ENCODE measurements at regions not wholly inside any gene's neighbourhood (a gene's known extent, or its start where the extent isn't known, plus 50 kb on each side); places are given as distances from the start of the nearest gene placed in this dataset.

- no peaks in the 10 kb centered on the region for H3K4me1 ChIP-seq (replicated peaks)
- TF ChIP-seq POLR2A (IDR thresholded peaks at IDR 0.05) (no peak), POLR2AphosphoS5 (IDR thresholded peaks at IDR 0.05) (no peak), CTCF (IDR thresholded peaks at IDR 0.05) (no peak)
- H3K36me3 ChIP-seq, result no peaks in the 10 kb centered on the region
- no peak overlapping the region for H3K4me3 ChIP-seq
- H3K9me3 ChIP-seq, result no peaks in the 10 kb centered on the region
- intact Hi-C loops (cut with DNase I), result no loop called here
- no peak overlapping the region for H3K27ac ChIP-seq
- DNase-seq (ENCODE audit: low spot score), result no peak
- 88% methylated on average over 8 of the region's 8 CpGs for WGBS
- no peaks in the 10 kb centered on the region for H3K27me3 ChIP-seq (replicated peaks; ENCODE audit: insufficient read depth)
Measured at GRCh38 chr16:61007694-61008093, 1028.5 kb downstream of the CDH8 start.

- Histone ChIP-seq H3K27me3 (replicated peaks; ENCODE audit: insufficient read depth) (no peaks in the 10 kb centered on the region), H3K4me3 (no peak overlapping the region), H3K27ac (no peak overlapping the region), H3K9me3 (no peaks in the 10 kb centered on the region), H3K4me1 (replicated peaks) (no peaks in the 10 kb centered on the region), H3K36me3 (no peaks in the 10 kb centered on the region)
- WGBS, result 29% methylated on average over 2 of the region's 2 CpGs
- intact Hi-C loops (cut with DNase I), result no loop called here
- DNase-seq (ENCODE audit: low spot score), result no peak
- TF ChIP-seq POLR2A (IDR thresholded peaks at IDR 0.05), result no peak
- TF ChIP-seq CTCF (IDR thresholded peaks at IDR 0.05), result no peak
- TF ChIP-seq POLR2AphosphoS5 (IDR thresholded peaks at IDR 0.05), result no peak
Measured at GRCh38 chr16:61005952-61006351, 1030.3 kb downstream of the CDH8 start.

- Histone ChIP-seq H3K27ac (no peak overlapping the region), H3K27me3 (replicated peaks; ENCODE audit: insufficient read depth) (no peaks in the 10 kb centered on the region), H3K9me3 (no peaks in the 10 kb centered on the region), H3K4me3 (no peak overlapping the region), H3K36me3 (no peaks in the 10 kb centered on the region), H3K4me1 (replicated peaks) (no peaks in the 10 kb centered on the region)
- DNase-seq (ENCODE audit: low spot score), result no peak
- TF ChIP-seq CTCF (IDR thresholded peaks at IDR 0.05), result no peak
- intact Hi-C loops (cut with DNase I), result no loop called here
- 11% methylated on average over 4 of the region's 4 CpGs for WGBS
Measured at GRCh38 chr16:61002479-61003204, 1033.6 kb downstream of the CDH8 start.

- intact Hi-C loops (cut with DNase I), result no loop called here
- no peaks in the 10 kb centered on the region for H3K9me3 ChIP-seq
- no peaks in the 10 kb centered on the region for H3K27me3 ChIP-seq (replicated peaks; ENCODE audit: insufficient read depth)
- DNase-seq (ENCODE audit: low spot score), result no peak
- no peak overlapping the region for H3K4me3 ChIP-seq
- H3K4me1 ChIP-seq (replicated peaks), result no peaks in the 10 kb centered on the region
- H3K27ac ChIP-seq, result no peak overlapping the region
- H3K36me3 ChIP-seq, result no peaks in the 10 kb centered on the region
- TF ChIP-seq POLR2A (IDR thresholded peaks at IDR 0.05) (no peak), CTCF (IDR thresholded peaks at IDR 0.05) (no peak), POLR2AphosphoS5 (IDR thresholded peaks at IDR 0.05) (no peak)
Measured at GRCh38 chr16:60991886-60992285, 1044.4 kb downstream of the CDH8 start.

GRCh38 chr16:60989592-60989991 is 1046.6 kb downstream of the CDH8 start:
- H3K9me3 ChIP-seq, result no peaks in the 10 kb centered on the region
- WGBS, result 44% methylated on average over 5 of the region's 5 CpGs
- H3K27me3 ChIP-seq (replicated peaks; ENCODE audit: insufficient read depth), result no peaks in the 10 kb centered on the region
- H3K4me1 ChIP-seq (replicated peaks), result no peaks in the 10 kb centered on the region
- DNase-seq (ENCODE audit: low spot score), result no peak
- H3K36me3 ChIP-seq, result no peaks in the 10 kb centered on the region
- no peak for TF ChIP-seq POLR2AphosphoS5 (IDR thresholded peaks at IDR 0.05)
- no peak for TF ChIP-seq CTCF (IDR thresholded peaks at IDR 0.05)
- TF ChIP-seq POLR2A (IDR thresholded peaks at IDR 0.05), result no peak
- intact Hi-C loops (cut with DNase I), result no loop called here
- no peak overlapping the region for H3K27ac ChIP-seq
- H3K4me3 ChIP-seq, result no peak overlapping the region

All from prostate gland (tissue), 2 donors.